OCI-LY7 (cell line): ENCODE measurements at regions not wholly inside any gene's neighbourhood (a gene's known extent, or its start where the extent isn't known, plus 50 kb on each side); places are given as distances from the start of the nearest gene placed in this dataset.

Experiments used
- CTCF ChIP-seq: fragments of 200-600 bp; sonication (generic); conservative IDR thresholded peaks from 2 replicates; pipeline ENCODE4 v1.5.1; 2014; ENCODE audit warnings: mild to moderate bottlenecking, antibody characterized with exemption, low read length, moderate library complexity, mixed read lengths
- EZH2phosphoT487 ChIP-seq: fragments of 200-600 bp; sonication (generic); IDR thresholded peaks from 2 replicates; pipeline ENCODE4 v1.6.1; 2018; ENCODE audit warnings: low read depth, borderline replicate concordance, mild to moderate bottlenecking, mixed run types, antibody characterized with exemption, low read length, moderate library complexity, mixed read lengths

GRCh38 chr13:53170910-53171309 is 142.3 kb downstream of the OLFM4 start:
- TF ChIP-seq CTCF = no peak
- no peak for TF ChIP-seq EZH2phosphoT487
